ENCODE measurements at regions not wholly inside any gene's neighbourhood (a gene's known extent, or its start where the extent isn't known, plus 50 kb on each side); places are given as distances from the start of the nearest gene placed in this dataset.
"Not testable (repeated sequence)": the region's sequence is repeated elsewhere in the genome, so short reads cannot be mapped to it uniquely, and the experiment has no call there.

GRCh38 chr3:144585953-144586352 lies 614.3 kb downstream of the DIPK2A start:
- no peak for TF ChIP-seq CTCF (IDR thresholded peaks at IDR 0.05; ENCODE audit: insufficient read depth, low read length, missing control alignments)
- CTCF ChIA-PET, result no interaction called here
- DNase-seq (ENCODE audit: low read depth, low spot score), result no peak

GRCh38 chr3:144586382-144586781 lies 614.8 kb downstream of the DIPK2A start:
- ChIA-PET POLR2A (no interaction called here), CTCF (no interaction called here)
- no peak overlapping the region for H3K4me3 ChIP-seq (ENCODE audit: low read depth, low read length)
- no peak for TF ChIP-seq CTCF (IDR thresholded peaks at IDR 0.05; ENCODE audit: insufficient read depth, low read length, missing control alignments)
- DNase-seq (ENCODE audit: low read depth, low spot score), result peak; percentile 7

More at GRCh38 chr3:144585953-144586352, 614.3 kb downstream of the DIPK2A start:
- H3K4me3 ChIP-seq (ENCODE audit: low read depth, low read length), result no peak overlapping the region
- POLR2A ChIA-PET, result no interaction called here

- CTCF ChIA-PET, result no interaction called here
- DNase-seq (ENCODE audit: low read depth, low spot score), result peak; percentile 58
- H3K4me3 ChIP-seq (ENCODE audit: low read depth, low read length), result no peak overlapping the region
- TF ChIP-seq CTCF (IDR thresholded peaks at IDR 0.05; ENCODE audit: insufficient read depth, low read length, missing control alignments), result no peak
- POLR2A ChIA-PET, result no interaction called here
These were observed 619.2 kb downstream of the DIPK2A start for GRCh38 chr3:144590854-144591253.

DNA sequence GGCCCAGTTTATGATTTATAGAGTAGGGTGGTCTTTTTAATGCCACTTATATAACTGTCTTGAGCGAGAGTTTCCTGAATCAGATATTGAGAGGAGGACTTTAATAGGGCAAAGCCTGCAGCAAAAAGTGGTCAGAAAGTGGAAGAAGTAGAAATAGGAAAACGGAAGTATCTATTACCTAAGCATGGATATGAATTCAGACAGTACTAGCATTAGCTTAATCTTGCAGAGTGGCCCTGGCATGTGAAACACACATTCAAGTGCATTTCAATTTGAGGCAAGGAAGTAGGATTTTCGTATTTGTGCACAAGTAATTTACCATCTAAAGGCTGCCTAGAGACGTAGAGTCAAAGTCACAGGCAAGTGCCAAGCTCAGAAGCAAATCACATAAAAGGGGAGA lies 622.3 kb downstream of the DIPK2A start:
- no peak for DNase-seq (ENCODE audit: low read depth, low spot score)
- no peak overlapping the region for H3K4me3 ChIP-seq (ENCODE audit: low read depth, low read length)
- TF ChIP-seq CTCF (IDR thresholded peaks at IDR 0.05; ENCODE audit: insufficient read depth, low read length, missing control alignments), result no peak
- POLR2A ChIA-PET, result no interaction called here
- CTCF ChIA-PET, result no interaction called here

GRCh38 chr3:144620236-144620635 lies 648.6 kb downstream of the DIPK2A start:
- POLR2A ChIA-PET, CTCF ChIA-PET: not testable (repeated sequence)

DNA sequence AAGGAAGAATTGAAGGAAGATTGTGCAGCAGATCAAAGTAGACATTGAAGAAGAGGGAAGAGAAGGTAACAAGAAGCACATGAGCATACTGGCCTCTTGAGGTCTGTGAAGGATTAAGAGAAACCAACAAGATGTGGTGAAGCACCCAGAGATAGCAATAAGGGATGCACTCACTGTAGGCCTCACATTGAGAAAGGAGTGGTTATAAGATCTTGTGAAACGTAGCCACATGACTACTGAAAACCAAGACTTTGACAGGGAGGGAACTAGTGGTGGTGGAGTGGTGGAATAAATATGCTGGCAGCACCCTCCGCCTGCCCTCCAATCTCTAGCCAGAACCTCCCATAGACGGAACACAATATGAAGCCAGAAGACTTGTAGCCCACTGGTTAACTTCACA lies 651.2 kb downstream of the DIPK2A start:
- POLR2A ChIA-PET, result no interaction called here
- no peak overlapping the region for H3K4me3 ChIP-seq (ENCODE audit: low read depth, low read length)
- CTCF ChIA-PET, result no interaction called here
- no peak for DNase-seq (ENCODE audit: low read depth, low spot score)
- TF ChIP-seq CTCF (IDR thresholded peaks at IDR 0.05; ENCODE audit: insufficient read depth, low read length, missing control alignments), result no peak

More at GRCh38 chr3:144620236-144620635, 648.6 kb downstream of the DIPK2A start:
- DNase-seq (ENCODE audit: low read depth, low spot score); H3K4me3 ChIP-seq (ENCODE audit: low read depth, low read length): not testable (repeated sequence)

DNA sequence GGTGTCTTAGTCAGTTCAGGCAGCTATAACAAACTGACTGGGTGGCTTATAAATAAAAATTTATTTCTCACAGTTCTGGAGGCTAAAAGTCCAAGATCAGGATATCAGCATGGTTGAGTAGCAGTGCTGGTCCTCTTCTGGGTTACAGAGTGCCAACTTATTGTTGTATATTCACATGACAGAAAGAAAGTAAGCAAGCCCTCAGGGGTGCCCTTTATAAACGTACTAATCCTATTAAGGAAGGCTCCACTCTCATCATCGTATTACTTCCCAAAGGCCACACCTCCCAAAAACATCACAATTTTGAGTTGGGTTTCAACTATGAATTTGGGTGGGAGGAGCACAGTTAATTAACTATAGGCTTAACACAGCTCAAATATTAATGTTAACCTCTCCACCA lies 653.0 kb downstream of the DIPK2A start:
- ChIA-PET CTCF (no interaction called here), POLR2A (no interaction called here)
- TF ChIP-seq CTCF (IDR thresholded peaks at IDR 0.05; ENCODE audit: insufficient read depth, low read length, missing control alignments), result no peak
- no peak overlapping the region for H3K4me3 ChIP-seq (ENCODE audit: low read depth, low read length)
- no peak for DNase-seq (ENCODE audit: low read depth, low spot score)

All from AG04449 (cell line).